HEK293 (cell line): ENCODE measurements at regions not wholly inside any gene's neighbourhood (a gene's known extent, or its start where the extent isn't known, plus 50 kb on each side); places are given as distances from the start of the nearest gene placed in this dataset.

Experiments
- CTCF ChIA-PET: fragments of 350-600 bp; formaldehyde crosslinking; extraction: SDS; loops from one replicate; lab custom pipeline; 2021; ENCODE audit warnings: antibody characterized with exemption; lab: Yijun Ruan, JAX
- POLR2A ChIA-PET: fragments of 300-600 bp; formaldehyde crosslinking; extraction: SDS; loops from one replicate; lab custom pipeline; 2020; ENCODE audit warnings: antibody characterized with exemption, inconsistent platforms; lab: Yijun Ruan, JAX
- H3K27ac ChIP-seq: fragments of 200-500 bp; sonication (Bioruptor generic); 2 replicates; pipeline ENCODE4 v1.5.1; 2014; ENCODE audit warnings: low read depth, low read length, control low read depth, inconsistent platforms; ENCODE audit errors: extremely low read depth
- H3K36me3 ChIP-seq, 2 experiments: fragments of 200-500 bp in 1 of 2; sonication (Bioruptor generic) in 1 of 2; 1 replicate in 1 of 2; 2 replicates in 1 of 2; pipeline ENCODE4 v1.5.1; 2014 to 2017; ENCODE audit warnings: inconsistent platforms in 2 of 2, low read length in 2 of 2; ENCODE audit not compliant: control insufficient read depth in 2 of 2, insufficient read depth in 1 of 2
- H3K4me1 ChIP-seq: fragments of 200-500 bp; sonication (Bioruptor generic); 2 replicates; pipeline ENCODE4 v1.5.1; 2014; ENCODE audit warnings: mild to moderate bottlenecking, low read length, inconsistent platforms; ENCODE audit not compliant: control insufficient read depth, insufficient read depth
- H3K4me3 ChIP-seq: 2 replicates; pipeline ENCODE4 v1.5.1; 2011; ENCODE audit warnings: low read depth, mild to moderate bottlenecking, control low read depth, low read length, moderate library complexity
- H3K9me3 ChIP-seq: fragments of 200-500 bp; sonication (Bioruptor generic); 2 replicates; pipeline ENCODE4 v1.5.1; 2014; ENCODE audit warnings: low read depth, low read length, inconsistent platforms; ENCODE audit not compliant: control insufficient read depth, insufficient read depth
- BCL11B ChIP-seq: fragments of 450-650 bp; formaldehyde crosslinking; IDR thresholded peaks from 2 replicates; pipeline ENCODE4 v1.5.1; 2016; ENCODE audit warnings: low read depth, missing biosample characterization, missing genetic modification characterization
- CTCF ChIP-seq: fragments of 450-650 bp; formaldehyde crosslinking; IDR thresholded peaks from 2 replicates; pipeline ENCODE4 v1.5.1; 2016; ENCODE audit warnings: missing biosample characterization, missing genetic modification characterization
- KLF16 ChIP-seq: fragments of 450-650 bp; formaldehyde crosslinking; IDR thresholded peaks from 2 replicates; pipeline ENCODE4 v1.5.1; 2017; ENCODE audit warnings: missing biosample characterization, missing genetic modification characterization
- RBAK ChIP-seq: fragments of 450-650 bp; formaldehyde crosslinking; IDR thresholded peaks from 2 replicates; pipeline ENCODE4 v1.5.1; 2016; ENCODE audit warnings: missing biosample characterization, missing genetic modification characterization
- SCRT2 ChIP-seq: fragments of 450-650 bp; formaldehyde crosslinking; IDR thresholded peaks from 2 replicates; pipeline ENCODE4 v1.5.1; 2016; ENCODE audit warnings: missing biosample characterization, missing genetic modification characterization
- ZFP37 ChIP-seq: fragments of 450-650 bp; formaldehyde crosslinking; IDR thresholded peaks from 2 replicates; pipeline ENCODE4 v1.5.1; 2016; ENCODE audit warnings: missing biosample characterization, missing genetic modification characterization
- ZNF19 ChIP-seq: fragments of 450-650 bp; formaldehyde crosslinking; IDR thresholded peaks from 2 replicates; pipeline ENCODE4; 2016; ENCODE audit warnings: missing biosample characterization, missing genetic modification characterization, low read depth
- ZNF23 ChIP-seq: fragments of 450-650 bp; formaldehyde crosslinking; IDR thresholded peaks from 2 replicates; pipeline ENCODE4 v1.5.1; 2016; ENCODE audit warnings: missing biosample characterization, missing genetic modification characterization, borderline replicate concordance
- ZNF274 ChIP-seq, 2 experiments: fragments of 200-500 bp in 1 of 2; fragments of 450-650 bp in 1 of 2; sonication (Bioruptor generic) in 1 of 2; formaldehyde crosslinking in 1 of 2; IDR thresholded peaks; 2 replicates each; pipeline versions ENCODE4 v1.5.1 to v1.6.1; 2014 to 2016; ENCODE audit warnings: borderline replicate concordance in 1 of 2, inconsistent platforms in 1 of 2, low read length in 1 of 2, missing biosample characterization in 1 of 2, missing genetic modification characterization in 1 of 2
- ZNF391 ChIP-seq: fragments of 450-650 bp; formaldehyde crosslinking; IDR thresholded peaks from 2 replicates; pipeline ENCODE4 v1.5.1; 2016; ENCODE audit warnings: low read depth, missing biosample characterization, missing genetic modification characterization, borderline replicate concordance
- ZNF423 ChIP-seq: fragments of 450-650 bp; formaldehyde crosslinking; IDR thresholded peaks from 2 replicates; pipeline ENCODE4 v1.5.1; 2016; ENCODE audit warnings: missing biosample characterization, missing genetic modification characterization
- ZNF426 ChIP-seq: fragments of 450-650 bp; formaldehyde crosslinking; IDR thresholded peaks from 2 replicates; pipeline ENCODE4 v1.5.1; 2017; ENCODE audit warnings: missing biosample characterization, missing genetic modification characterization, mild to moderate bottlenecking, inconsistent platforms, moderate library complexity
- ZNF514 ChIP-seq: fragments of 450-650 bp; formaldehyde crosslinking; IDR thresholded peaks from 2 replicates; pipeline ENCODE4 v1.5.1; 2016; ENCODE audit warnings: missing biosample characterization, missing genetic modification characterization
- ZNF558 ChIP-seq: fragments of 450-650 bp; formaldehyde crosslinking; IDR thresholded peaks from 2 replicates; pipeline ENCODE4 v1.5.1; 2016; ENCODE audit warnings: missing biosample characterization, missing genetic modification characterization
- ZNF660 ChIP-seq: fragments of 450-650 bp; IDR thresholded peaks from 2 replicates; pipeline ENCODE4 v1.5.1; 2018; ENCODE audit warnings: missing biosample characterization, mild to moderate bottlenecking, missing genetic modification characterization
- ZNF837 ChIP-seq: fragments of 450-650 bp; formaldehyde crosslinking; IDR thresholded peaks from 2 replicates; pipeline ENCODE4 v1.5.1; 2016; ENCODE audit warnings: missing biosample characterization, missing genetic modification characterization
- ZSCAN4 ChIP-seq: fragments of 450-650 bp; formaldehyde crosslinking; IDR thresholded peaks from 2 replicates; pipeline ENCODE4 v1.5.1; 2017; ENCODE audit warnings: missing biosample characterization, missing genetic modification characterization
- TF ChIP-seq, protein P1 (sequence below): fragments of 450-650 bp; formaldehyde crosslinking; optimal IDR thresholded peaks from 2 replicates; pipeline ENCODE3; 2016; ENCODE audit warnings: missing biosample characterization, mild to moderate bottlenecking, missing genetic modification characterization
- TF ChIP-seq, protein P2 (sequence below): fragments of 450-650 bp; formaldehyde crosslinking; IDR thresholded peaks from 2 replicates; pipeline ENCODE4 v1.5.1; 2016; ENCODE audit warnings: missing biosample characterization, missing genetic modification characterization
- TF ChIP-seq, protein P3 (sequence below): fragments of 450-650 bp; formaldehyde crosslinking; IDR thresholded peaks from 2 replicates; pipeline ENCODE4 v1.5.1; 2017; ENCODE audit warnings: missing biosample characterization, missing genetic modification characterization
- TF ChIP-seq, protein P4 (sequence below): fragments of 450-650 bp; IDR thresholded peaks from 2 replicates; pipeline ENCODE4 v1.5.1; 2018; ENCODE audit warnings: missing biosample characterization, mild to moderate bottlenecking, missing genetic modification characterization

- Histone ChIP-seq H3K36me3 (no peaks in the 10 kb centered on the region), H3K27ac (no peak overlapping the region), H3K9me3 (no peaks in the 10 kb centered on the region), H3K4me3 (no peak overlapping the region), H3K4me1 (no peaks in the 10 kb centered on the region)
- CTCF ChIA-PET, result no interaction called here
- TF ChIP-seq ZNF514 (tag by site-specific recombination), result no peak
- TF ChIP-seq ZNF423 (tag by site-specific recombination), result no peak
- no peak for TF ChIP-seq ZNF391 (tag by site-specific recombination)
- TF ChIP-seq ZNF426 (tag by site-specific recombination), result no peak
- TF ChIP-seq ZNF19, result no peak
- TF ChIP-seq, protein P1, sequence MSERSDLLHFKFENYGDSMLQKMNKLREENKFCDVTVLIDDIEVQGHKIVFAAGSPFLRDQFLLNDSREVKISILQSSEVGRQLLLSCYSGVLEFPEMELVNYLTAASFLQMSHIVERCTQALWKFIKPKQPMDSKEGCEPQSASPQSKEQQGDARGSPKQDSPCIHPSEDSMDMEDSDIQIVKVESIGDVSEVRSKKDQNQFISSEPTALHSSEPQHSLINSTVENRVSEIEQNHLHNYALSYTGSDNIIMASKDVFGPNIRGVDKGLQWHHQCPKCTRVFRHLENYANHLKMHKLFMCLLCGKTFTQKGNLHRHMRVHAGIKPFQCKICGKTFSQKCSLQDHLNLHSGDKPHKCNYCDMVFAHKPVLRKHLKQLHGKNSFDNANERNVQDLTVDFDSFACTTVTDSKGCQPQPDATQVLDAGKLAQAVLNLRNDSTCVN (tag by site-specific recombination), result no peak
- TF ChIP-seq ZNF274 (IDR thresholded peaks at IDR 0.05; ENCODE audit: low read length), result no peak
- no peak for TF ChIP-seq ZNF274 (tag by site-specific recombination; IDR thresholded peaks at IDR 0.05; ENCODE audit: borderline replicate concordance)
- no peak for TF ChIP-seq BCL11B
- no peak for TF ChIP-seq ZNF660 (tag by site-specific recombination)
- TF ChIP-seq ZNF558 (tag by site-specific recombination), result no peak
- TF ChIP-seq, protein P2, sequence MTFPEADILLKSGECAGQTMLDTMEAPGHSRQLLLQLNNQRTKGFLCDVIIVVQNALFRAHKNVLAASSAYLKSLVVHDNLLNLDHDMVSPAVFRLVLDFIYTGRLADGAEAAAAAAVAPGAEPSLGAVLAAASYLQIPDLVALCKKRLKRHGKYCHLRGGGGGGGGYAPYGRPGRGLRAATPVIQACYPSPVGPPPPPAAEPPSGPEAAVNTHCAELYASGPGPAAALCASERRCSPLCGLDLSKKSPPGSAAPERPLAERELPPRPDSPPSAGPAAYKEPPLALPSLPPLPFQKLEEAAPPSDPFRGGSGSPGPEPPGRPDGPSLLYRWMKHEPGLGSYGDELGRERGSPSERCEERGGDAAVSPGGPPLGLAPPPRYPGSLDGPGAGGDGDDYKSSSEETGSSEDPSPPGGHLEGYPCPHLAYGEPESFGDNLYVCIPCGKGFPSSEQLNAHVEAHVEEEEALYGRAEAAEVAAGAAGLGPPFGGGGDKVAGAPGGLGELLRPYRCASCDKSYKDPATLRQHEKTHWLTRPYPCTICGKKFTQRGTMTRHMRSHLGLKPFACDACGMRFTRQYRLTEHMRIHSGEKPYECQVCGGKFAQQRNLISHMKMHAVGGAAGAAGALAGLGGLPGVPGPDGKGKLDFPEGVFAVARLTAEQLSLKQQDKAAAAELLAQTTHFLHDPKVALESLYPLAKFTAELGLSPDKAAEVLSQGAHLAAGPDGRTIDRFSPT (tag by site-specific recombination), result no peak
- TF ChIP-seq SCRT2 (tag by site-specific recombination), result no peak
- no peak for TF ChIP-seq RBAK (tag by site-specific recombination)
- TF ChIP-seq CTCF, result no peak
- TF ChIP-seq ZNF23 (tag by site-specific recombination), result no peak
- POLR2A ChIA-PET, result no interaction called here
These were observed 393.8 kb upstream of the FSTL5 start for GRCh38 chr4:162557516-162558106.

DNA sequence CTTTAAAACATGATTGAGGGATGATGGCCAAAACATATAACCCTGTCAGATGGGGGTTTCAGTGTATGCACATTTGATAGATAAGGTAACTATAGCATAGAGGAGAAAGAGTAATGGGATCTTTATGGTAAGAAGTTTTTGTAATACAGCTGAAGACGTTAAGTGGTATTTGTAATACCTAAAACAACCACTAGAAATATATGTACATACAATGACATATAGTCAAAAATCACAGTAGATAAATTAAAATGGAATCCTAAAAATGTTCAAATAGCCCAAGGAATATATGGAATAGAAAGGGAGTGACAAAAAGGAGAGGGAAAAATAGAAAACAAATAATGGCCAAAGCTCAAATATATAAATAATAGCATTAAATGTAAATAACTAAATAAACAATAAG, 371.3 kb upstream of the FSTL5 start:
- Histone ChIP-seq H3K36me3 (no peaks in the 10 kb centered on the region), H3K9me3 (no peaks in the 10 kb centered on the region), H3K4me3 (no peak overlapping the region), H3K27ac (no peak overlapping the region), H3K4me1 (no peaks in the 10 kb centered on the region)
- TF ChIP-seq, protein P3, sequence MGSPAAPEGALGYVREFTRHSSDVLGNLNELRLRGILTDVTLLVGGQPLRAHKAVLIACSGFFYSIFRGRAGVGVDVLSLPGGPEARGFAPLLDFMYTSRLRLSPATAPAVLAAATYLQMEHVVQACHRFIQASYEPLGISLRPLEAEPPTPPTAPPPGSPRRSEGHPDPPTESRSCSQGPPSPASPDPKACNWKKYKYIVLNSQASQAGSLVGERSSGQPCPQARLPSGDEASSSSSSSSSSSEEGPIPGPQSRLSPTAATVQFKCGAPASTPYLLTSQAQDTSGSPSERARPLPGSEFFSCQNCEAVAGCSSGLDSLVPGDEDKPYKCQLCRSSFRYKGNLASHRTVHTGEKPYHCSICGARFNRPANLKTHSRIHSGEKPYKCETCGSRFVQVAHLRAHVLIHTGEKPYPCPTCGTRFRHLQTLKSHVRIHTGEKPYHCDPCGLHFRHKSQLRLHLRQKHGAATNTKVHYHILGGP (tag by site-specific recombination), result no peak
- TF ChIP-seq ZSCAN4 (tag by site-specific recombination) (no peak), ZNF837 (tag by site-specific recombination) (no peak), ZFP37 (no peak), KLF16 (no peak)
- TF ChIP-seq, protein P4, sequence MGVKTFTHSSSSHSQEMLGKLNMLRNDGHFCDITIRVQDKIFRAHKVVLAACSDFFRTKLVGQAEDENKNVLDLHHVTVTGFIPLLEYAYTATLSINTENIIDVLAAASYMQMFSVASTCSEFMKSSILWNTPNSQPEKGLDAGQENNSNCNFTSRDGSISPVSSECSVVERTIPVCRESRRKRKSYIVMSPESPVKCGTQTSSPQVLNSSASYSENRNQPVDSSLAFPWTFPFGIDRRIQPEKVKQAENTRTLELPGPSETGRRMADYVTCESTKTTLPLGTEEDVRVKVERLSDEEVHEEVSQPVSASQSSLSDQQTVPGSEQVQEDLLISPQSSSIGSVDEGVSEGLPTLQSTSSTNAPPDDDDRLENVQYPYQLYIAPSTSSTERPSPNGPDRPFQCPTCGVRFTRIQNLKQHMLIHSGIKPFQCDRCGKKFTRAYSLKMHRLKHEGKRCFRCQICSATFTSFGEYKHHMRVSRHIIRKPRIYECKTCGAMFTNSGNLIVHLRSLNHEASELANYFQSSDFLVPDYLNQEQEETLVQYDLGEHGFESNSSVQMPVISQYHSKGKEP, result no peak
- CTCF ChIA-PET, result no interaction called here
- POLR2A ChIA-PET, result no interaction called here
